Endodermal cell (in vitro differentiated cells): ENCODE measurements at regions not wholly inside any gene's neighbourhood (a gene's known extent, or its start where the extent isn't known, plus 50 kb on each side); places are given as distances from the start of the nearest gene placed in this dataset.
"Not testable (repeated sequence)": the region's sequence is repeated elsewhere in the genome, so short reads cannot be mapped to it uniquely, and the experiment has no call there.

Experiments used
- DNase-seq: peaks from one replicate; pipeline ENCODE4 v3.0.0-alpha.2; 2017
- H3K27ac ChIP-seq: 2 replicates; pipeline ENCODE4 v1.5.1; 2013; ENCODE audit warnings: mild to moderate bottlenecking, low read depth, low read length, moderate library complexity
- H3K27me3 ChIP-seq: 2 replicates; pipeline ENCODE4 v1.6.1; 2013; ENCODE audit warnings: mild to moderate bottlenecking, low read length, moderate library complexity; ENCODE audit not compliant: insufficient read depth, control insufficient read depth, poor library complexity, severe bottlenecking
- H3K36me3 ChIP-seq: 2 replicates; pipeline ENCODE4 v1.7.0; 2013; ENCODE audit warnings: mild to moderate bottlenecking, low read length, moderate library complexity; ENCODE audit not compliant: control insufficient read depth, insufficient read depth
- H3K4me1 ChIP-seq: one replicate; pipeline ENCODE4 v1.7.0; 2013; ENCODE audit warnings: low read length; ENCODE audit not compliant: control insufficient read depth, insufficient read depth
- H3K4me3 ChIP-seq: 2 replicates; pipeline ENCODE4 v1.5.1; 2013; ENCODE audit warnings: mild to moderate bottlenecking, low read length, moderate library complexity
- H3K9ac ChIP-seq: 2 replicates; pipeline ENCODE4 v1.6.1; 2013; ENCODE audit warnings: mild to moderate bottlenecking, low read length, moderate library complexity; ENCODE audit not compliant: poor library complexity, severe bottlenecking; ENCODE audit errors: extremely low read depth
- H3K9me3 ChIP-seq: 2 replicates; pipeline ENCODE4 v1.6.1; 2013; ENCODE audit warnings: mild to moderate bottlenecking, low read length, moderate library complexity; ENCODE audit not compliant: control insufficient read depth
- H3K27ac Mint-ChIP-seq: 2 replicates; pipeline ENCODE4 v1.8.0; 2020; ENCODE audit warnings: mixed read lengths
- H3K27me3 Mint-ChIP-seq: 2 replicates; pipeline ENCODE4 v1.8.0; 2021; ENCODE audit warnings: mild to moderate bottlenecking, mixed read lengths; ENCODE audit not compliant: insufficient read depth
- H3K36me3 Mint-ChIP-seq: 2 replicates; pipeline ENCODE4 v1.8.0; 2020; ENCODE audit warnings: low read depth, mixed read lengths
- H3K4me1 Mint-ChIP-seq: 2 replicates; pipeline ENCODE4 v1.8.0; 2020; ENCODE audit warnings: mixed read lengths
- H3K4me3 Mint-ChIP-seq: 2 replicates; pipeline ENCODE4 v1.8.0; 2020; ENCODE audit warnings: mild to moderate bottlenecking, moderate library complexity, mixed read lengths
- H3K9me3 Mint-ChIP-seq: 2 replicates; pipeline ENCODE4 v1.8.0; 2020; ENCODE audit warnings: mild to moderate bottlenecking, mixed read lengths
- CTCF ChIP-seq: fragments of 200-600 bp; sonication (generic); conservative IDR thresholded peaks from 2 replicates; pipeline ENCODE4 v1.5.0; 2021; ENCODE audit warnings: antibody characterized with exemption, mild to moderate bottlenecking
- WGBS, 2 experiments: methylation state at CpG; one replicate each; pipeline versions ENCODE4 v1.1.5 to v1.1.7; 2013; ENCODE audit warnings: missing lambda C conversion rate in 2 of 2, mixed read lengths in 1 of 2; ENCODE audit not compliant: insufficient coverage in 1 of 2, insufficient read length in 1 of 2; 5-methylcytosine and 5-hydroxymethylcytosine counted together

GRCh38 chr2:192544371-192544955, 349.7 kb upstream of the TMEFF2 start:
- 80 to 99% methylated on average over 2 to 4 of the region's 4 CpGs for WGBS, 2 experiments
- no peaks in the 10 kb centered on the region for H3K27me3 ChIP-seq
- no peak overlapping the region for H3K4me3 ChIP-seq
- TF ChIP-seq CTCF, result no peak
- Mint-ChIP-seq H3K4me1 (peaks cover 10% of the 10 kb centered on the region), H3K27me3 (no peaks in the 10 kb centered on the region), H3K36me3 (no peaks in the 10 kb centered on the region), H3K4me3 (no peak overlapping the region), H3K27ac (no peak overlapping the region), H3K9me3 (no peaks in the 10 kb centered on the region)
- no peaks in the 10 kb centered on the region for H3K36me3 ChIP-seq
- H3K9ac ChIP-seq, result no peak overlapping the region
- H3K9me3 ChIP-seq, result no peaks in the 10 kb centered on the region
- DNase-seq, result no peak
- H3K27ac ChIP-seq, result no peak overlapping the region
- H3K4me1 ChIP-seq, result no peaks in the 10 kb centered on the region

GRCh38 chr2:192542148-192543066, 347.7 kb upstream of the TMEFF2 start:
- 20 to 57% methylated on average over 1 to 12 of the region's 14 CpGs for WGBS, 2 experiments
- not testable (repeated sequence) for H3K4me3 ChIP-seq, H3K4me1 ChIP-seq, H3K36me3 ChIP-seq, H3K9ac ChIP-seq, H3K27me3 ChIP-seq, H3K36me3 Mint-ChIP-seq, H3K9me3 ChIP-seq, H3K27me3 Mint-ChIP-seq, H3K27ac ChIP-seq, H3K9me3 Mint-ChIP-seq
- Mint-ChIP-seq H3K4me1 (peaks cover 10% of the 10 kb centered on the region), H3K4me3 (peak overlapping the region; percentile 52), H3K27ac (peak overlapping the region; percentile 91)
- peak; percentile 51 for DNase-seq

- no peaks in the 10 kb centered on the region for H3K9me3 ChIP-seq
- Mint-ChIP-seq H3K27me3 (no peaks in the 10 kb centered on the region), H3K4me3 (no peak overlapping the region), H3K9me3 (no peaks in the 10 kb centered on the region), H3K4me1 (peaks cover 10% of the 10 kb centered on the region), H3K36me3 (no peaks in the 10 kb centered on the region), H3K27ac (no peak overlapping the region)
- no peaks in the 10 kb centered on the region for H3K36me3 ChIP-seq
- H3K4me3 ChIP-seq, result no peak overlapping the region
- no peaks in the 10 kb centered on the region for H3K27me3 ChIP-seq
- TF ChIP-seq CTCF, result no peak
- 83% methylated on average over 2 of the region's 5 CpGs; no CpG with 5 or more reads in 1 of the 2 experiments for WGBS, 2 experiments
- H3K27ac ChIP-seq, result no peak overlapping the region
- H3K9ac ChIP-seq, result no peak overlapping the region
- no peak for DNase-seq
- no peaks in the 10 kb centered on the region for H3K4me1 ChIP-seq
Observed at GRCh38 chr2:192539306-192539705, 344.6 kb upstream of the TMEFF2 start.
